A549 (cell line): ENCODE measurements at regions not wholly inside any gene's neighbourhood (a gene's known extent, or its start where the extent isn't known, plus 50 kb on each side); places are given as distances from the start of the nearest gene placed in this dataset.

ENCODE experiments used
- ATAC-seq, 2 experiments: fragments of 200-7000 bp in 1 of 2; fragments of >200 bp in 1 of 2; cut with Nextera tagmentation in 1 of 2; cut with Tn5 transposase in 1 of 2; 3 replicates each; pipeline versions ENCODE4 v1.8.0 to v1.9.1; 2018 to 2020; ENCODE audit warnings: mild to moderate bottlenecking in 1 of 2, moderate library complexity in 1 of 2
- CTCF ChIA-PET: fragments of 300-600 bp; sonication (Branson Sonifier 250); formaldehyde crosslinking; extraction: SDS; loops from one replicate; lab custom pipeline; 2021; ENCODE audit warnings: antibody characterized with exemption, inconsistent platforms; lab: Yijun Ruan, JAX
- POLR2A ChIA-PET: fragments of 350-600 bp; formaldehyde crosslinking; extraction: SDS; loops from one replicate; lab custom pipeline; 2021; ENCODE audit warnings: antibody characterized with exemption, inconsistent platforms; lab: Yijun Ruan, JAX
- DNase-seq, 2 experiments: peaks; one replicate each; pipeline versions ENCODE4 v3.0.0 to v3.0.0-alpha.2; 2011 to 2016; ENCODE audit warnings: low read depth in 1 of 2, low spot score in 1 of 2
- FAIRE-seq: peaks from 2 replicates; lab custom pipeline; 2011; peaks lifted over from hg19 to GRCh38; lab: Jason Lieb, UNC
- H3K27ac ChIP-seq, 2 experiments: fragments of >200 bp; sonication (Bioruptor Twin); formaldehyde crosslinking; 3 replicates each; pipeline ENCODE4 v1.5.1; 2016 to 2017
- H3K4me1 ChIP-seq: fragments of >200 bp; sonication (Bioruptor Twin); formaldehyde crosslinking; 3 replicates; pipeline ENCODE4 v1.6.1; 2016
- H3K4me2 ChIP-seq: fragments of >200 bp; sonication (Bioruptor Twin); formaldehyde crosslinking; 3 replicates; pipeline ENCODE4 v1.6.1; 2016
- H3K4me3 ChIP-seq: fragments of >200 bp; sonication (Bioruptor Twin); formaldehyde crosslinking; 3 replicates; pipeline ENCODE4 v1.5.1; 2016
- H3K9me3 ChIP-seq: fragments of >200 bp; sonication (Bioruptor Twin); formaldehyde crosslinking; 3 replicates; pipeline ENCODE4 v1.6.1; 2016
- BHLHE40 ChIP-seq: IDR thresholded peaks from 2 replicates; pipeline ENCODE4 v1.6.1; 2012; ENCODE audit warnings: low read depth, low read length, inconsistent platforms
- CBX8 ChIP-seq: fragments of 200-600 bp; sonication (generic); IDR thresholded peaks from 2 replicates; pipeline ENCODE4 v1.6.1; 2016
- CEBPB ChIP-seq, 2 experiments: fragments of >200 bp in 1 of 2; sonication (Bioruptor Twin) in 1 of 2; formaldehyde crosslinking in 1 of 2; IDR thresholded peaks; 2 replicates each; pipeline ENCODE4 v1.6.1; 2012 to 2016
- CHD2 ChIP-seq: fragments of 150-350 bp; IDR thresholded peaks from 2 replicates; pipeline ENCODE4 v1.6.1; 2014; ENCODE audit warnings: low read length; ENCODE audit not compliant: partially characterized antibody
- CHD4 ChIP-seq: fragments of 200-600 bp; sonication (generic); IDR thresholded peaks from 2 replicates; pipeline ENCODE4 v1.6.1; 2016; ENCODE audit warnings: antibody characterized with exemption, mild to moderate bottlenecking, borderline replicate concordance
- EHF ChIP-seq: fragments of 250-450 bp; sonication (Bioruptor Pico); IDR thresholded peaks from 2 replicates; pipeline ENCODE4 v1.5.0; 2020; ENCODE audit warnings: mild to moderate bottlenecking
- EHMT2 ChIP-seq: fragments of 200-600 bp; sonication (generic); IDR thresholded peaks from 2 replicates; pipeline ENCODE4 v1.6.1; 2016; ENCODE audit warnings: antibody characterized with exemption, low read depth, mild to moderate bottlenecking, moderate library complexity
- ESRRA ChIP-seq: fragments of 150-350 bp; IDR thresholded peaks from 2 replicates; pipeline ENCODE4 v1.6.1; 2014; ENCODE audit warnings: mild to moderate bottlenecking, low read length, borderline replicate concordance
- FOXS1 ChIP-seq: fragments of 250-450 bp; sonication (Bioruptor Pico); IDR thresholded peaks from 2 replicates; pipeline ENCODE4 v1.5.0; 2020; ENCODE audit warnings: mild to moderate bottlenecking, moderate library complexity
- HDAC2 ChIP-seq: fragments of 200-600 bp; sonication (generic); IDR thresholded peaks from 2 replicates; pipeline ENCODE4 v1.6.1; 2016
- HOXA7 ChIP-seq: fragments of 250-450 bp; sonication (Bioruptor Pico); IDR thresholded peaks from 2 replicates; pipeline ENCODE4 v1.5.0; 2020; ENCODE audit warnings: mild to moderate bottlenecking, moderate library complexity
- JUNB ChIP-seq: fragments of >200 bp; sonication (Bioruptor Twin); formaldehyde crosslinking; IDR thresholded peaks from 2 replicates; pipeline ENCODE4 v1.6.1; 2016
- MAFK ChIP-seq: fragments of 450-650 bp; IDR thresholded peaks from 2 replicates; pipeline ENCODE4 v1.6.1; 2014; ENCODE audit not compliant: partially characterized antibody
- MYC ChIP-seq: IDR thresholded peaks from 2 replicates; pipeline ENCODE4 v1.6.1; 2012; ENCODE audit warnings: mild to moderate bottlenecking, inconsistent platforms, low read length, improper control_type of control experiment, borderline replicate concordance
- SREBF2 ChIP-seq: fragments of 450-650 bp; IDR thresholded peaks from 2 replicates; pipeline ENCODE4 v1.6.1; 2014; ENCODE audit warnings: mild to moderate bottlenecking, moderate library complexity
- WGBS: methylation state at CpG from one replicate; pipeline ENCODE4 v1.1.6; 2017; ENCODE audit errors: missing lambda C conversion rate; 5-methylcytosine and 5-hydroxymethylcytosine counted together
- TF ChIP-seq, protein P1 (sequence below): fragments of 150-350 bp; IDR thresholded peaks from 2 replicates; pipeline ENCODE4 v1.6.1; 2014; ENCODE audit warnings: low read depth, mild to moderate bottlenecking, low read length
- TF ChIP-seq, protein P2 (sequence below): fragments of 250-450 bp; sonication (Bioruptor Pico); IDR thresholded peaks from 2 replicates; pipeline ENCODE4 v1.5.0; 2020; ENCODE audit warnings: low read depth, mild to moderate bottlenecking, moderate library complexity
- TF ChIP-seq, protein P3 (sequence below): IDR thresholded peaks from 2 replicates; pipeline ENCODE4 v1.6.1; 2012

DNA sequence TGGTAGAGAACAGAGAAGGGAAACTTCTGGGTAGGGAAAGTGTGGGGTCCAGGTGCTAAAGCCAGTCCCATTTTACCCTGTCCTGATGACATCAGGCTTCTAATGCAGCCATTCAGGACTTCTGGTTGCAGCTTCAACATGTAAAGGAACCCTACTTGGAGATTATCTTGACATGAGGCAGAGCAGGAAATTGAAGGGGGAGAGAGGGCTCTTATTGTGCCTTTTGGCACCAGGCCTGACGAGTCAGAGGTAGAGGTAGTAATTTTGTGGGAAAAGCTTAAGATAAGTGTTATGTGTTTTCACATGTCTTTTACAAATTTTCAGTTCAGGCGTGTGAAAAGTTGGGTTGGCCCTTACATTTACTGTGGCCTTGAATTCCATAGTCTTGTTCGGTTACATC is 102.4 kb upstream of the APC start:
- ChIA-PET CTCF (no interaction called here), POLR2A (no interaction called here)
- 0 out of 3 replicates have a peak, but pooled peaks cover 4% of the 10 kb centered on the region for H3K4me1 ChIP-seq
- WGBS, result 51% methylated on average over 3 of the region's 3 CpGs
- FAIRE-seq, result no peak
- ATAC-seq, result no peak
- TF ChIP-seq EHMT2 (no peak), FOXS1 (CRISPR knock-in tag) (no peak), CBX8 (no peak), MYC (no peak), EHF (no peak)
- TF ChIP-seq, protein P1, sequence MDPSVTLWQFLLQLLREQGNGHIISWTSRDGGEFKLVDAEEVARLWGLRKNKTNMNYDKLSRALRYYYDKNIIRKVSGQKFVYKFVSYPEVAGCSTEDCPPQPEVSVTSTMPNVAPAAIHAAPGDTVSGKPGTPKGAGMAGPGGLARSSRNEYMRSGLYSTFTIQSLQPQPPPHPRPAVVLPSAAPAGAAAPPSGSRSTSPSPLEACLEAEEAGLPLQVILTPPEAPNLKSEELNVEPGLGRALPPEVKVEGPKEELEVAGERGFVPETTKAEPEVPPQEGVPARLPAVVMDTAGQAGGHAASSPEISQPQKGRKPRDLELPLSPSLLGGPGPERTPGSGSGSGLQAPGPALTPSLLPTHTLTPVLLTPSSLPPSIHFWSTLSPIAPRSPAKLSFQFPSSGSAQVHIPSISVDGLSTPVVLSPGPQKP, result no peak
- DNase-seq, result no peak
- no peak overlapping the region for H3K4me2 ChIP-seq
- no peak overlapping the region for H3K27ac ChIP-seq
- no peaks in the 10 kb centered on the region for H3K9me3 ChIP-seq
- H3K4me3 ChIP-seq, result no peak overlapping the region

DNA sequence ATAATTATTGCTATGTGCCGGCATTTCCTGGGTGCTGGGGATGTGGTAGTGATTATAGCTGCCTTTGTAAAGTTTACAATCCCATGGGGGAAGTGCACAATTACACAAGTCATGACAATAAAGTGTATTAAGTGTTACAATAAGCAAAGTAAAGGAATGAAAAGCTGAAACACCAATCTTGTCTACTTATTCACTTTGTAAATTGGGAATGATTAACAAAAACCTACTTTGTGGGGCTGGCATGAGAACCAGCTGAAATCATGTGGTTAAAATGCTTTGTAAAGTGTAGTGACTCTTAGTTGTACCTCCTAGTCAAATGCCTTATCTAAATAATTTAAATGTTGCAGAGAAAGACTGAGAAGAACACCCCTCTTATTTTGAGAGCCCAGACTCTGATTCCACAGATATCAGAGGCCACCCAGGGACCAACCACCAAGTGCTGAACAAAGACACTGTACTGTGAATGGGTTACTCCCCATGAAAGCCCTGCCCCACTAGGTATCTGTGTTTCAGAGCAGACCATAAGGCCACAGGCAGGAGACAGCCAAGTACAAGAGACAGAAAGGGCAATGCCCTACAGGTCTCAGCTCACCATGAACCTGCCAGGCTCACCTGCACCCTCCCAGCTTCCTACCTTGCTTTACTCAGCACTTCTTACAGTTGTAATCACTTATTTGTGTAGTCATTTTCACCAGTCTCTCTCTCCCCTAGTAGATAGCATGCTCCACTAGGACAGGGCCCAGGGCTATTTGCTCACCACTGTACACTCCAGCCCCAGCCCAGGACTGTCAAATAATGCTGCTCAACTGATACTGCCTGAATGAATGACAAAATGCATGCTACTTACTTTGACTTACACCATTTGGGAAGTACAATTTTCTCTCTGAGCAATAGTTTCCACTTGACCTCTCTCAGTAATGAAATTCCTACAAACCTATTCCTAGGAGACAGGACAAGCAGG is 101.6 kb upstream of the APC start:
- no peak overlapping the region for H3K4me3 ChIP-seq
- CTCF ChIA-PET, result interaction anchor here (1.4 kb wide), 1 partner anchor 121 kb away, joined by 3 read pairs; no protein-coding TSS in a partner anchor
- H3K9me3 ChIP-seq, result no peaks in the 10 kb centered on the region
- ATAC-seq, result no peak
- WGBS, result 61% methylated on average over 1 of the region's 1 CpG
- H3K4me1 ChIP-seq, result no peaks in the 10 kb centered on the region
- TF ChIP-seq CEBPB (IDR thresholded peaks at IDR 0.05) (no peak), CHD4 (no peak), CHD2 (no peak), BHLHE40 (no peak), JUNB (no peak), CBX8 (no peak), MYC (no peak), HDAC2 (no peak), MAFK (no peak), ESRRA (no peak), EHMT2 (no peak)
- TF ChIP-seq, protein P2, sequence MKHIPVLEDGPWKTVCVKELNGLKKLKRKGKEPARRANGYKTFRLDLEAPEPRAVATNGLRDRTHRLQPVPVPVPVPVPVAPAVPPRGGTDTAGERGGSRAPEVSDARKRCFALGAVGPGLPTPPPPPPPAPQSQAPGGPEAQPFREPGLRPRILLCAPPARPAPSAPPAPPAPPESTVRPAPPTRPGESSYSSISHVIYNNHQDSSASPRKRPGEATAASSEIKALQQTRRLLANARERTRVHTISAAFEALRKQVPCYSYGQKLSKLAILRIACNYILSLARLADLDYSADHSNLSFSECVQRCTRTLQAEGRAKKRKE, result no peak
- TF ChIP-seq, protein P1, result no peak
- TF ChIP-seq, protein P3, sequence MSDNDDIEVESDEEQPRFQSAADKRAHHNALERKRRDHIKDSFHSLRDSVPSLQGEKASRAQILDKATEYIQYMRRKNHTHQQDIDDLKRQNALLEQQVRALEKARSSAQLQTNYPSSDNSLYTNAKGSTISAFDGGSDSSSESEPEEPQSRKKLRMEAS, result no peak
- TF ChIP-seq, all 56 proteins: peak for 0
- no peak for FAIRE-seq
- POLR2A ChIA-PET, result no interaction called here
- no peak for DNase-seq
- H3K4me2 ChIP-seq, result no peak overlapping the region
- H3K27ac ChIP-seq, result no peak overlapping the region

DNA sequence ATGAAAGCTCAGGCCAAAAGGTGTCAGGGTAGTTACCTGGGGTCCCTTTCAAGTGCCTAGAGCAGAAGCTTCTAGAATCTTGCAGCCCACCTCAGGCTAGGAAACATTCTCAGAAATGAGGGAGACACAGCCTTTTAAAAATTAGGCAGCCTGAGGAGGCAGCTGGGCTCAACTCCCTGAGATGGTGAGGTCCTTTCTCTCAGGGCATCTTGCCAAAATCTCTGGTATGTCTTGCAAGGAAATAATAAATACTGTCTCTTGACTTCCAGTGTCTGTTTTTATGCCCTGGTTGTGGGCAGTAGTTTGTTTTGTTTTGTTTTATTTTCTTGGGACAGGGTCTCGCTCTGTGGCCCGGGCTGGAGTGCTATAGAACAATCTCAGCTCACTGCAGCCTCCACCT is 100.9 kb upstream of the APC start:
- Histone ChIP-seq H3K4me3 (no peak overlapping the region), H3K27ac (no peak overlapping the region), H3K9me3 (no peaks in the 10 kb centered on the region), H3K4me1 (no peaks in the 10 kb centered on the region), H3K4me2 (no peak overlapping the region)
- 44% methylated on average over 2 of the region's 2 CpGs for WGBS
- DNase-seq (no peak), ATAC-seq (no peak), FAIRE-seq (no peak)
- ChIA-PET POLR2A (no interaction called here), CTCF (interaction anchor here (1.4 kb wide), 1 partner anchor 120 kb away, joined by 3 read pairs; no protein-coding TSS in a partner anchor)
- TF ChIP-seq SREBF2 (no peak), HOXA7 (CRISPR knock-in tag) (no peak)
